ENCODE measurements at regions not wholly inside any gene's neighbourhood (a gene's known extent, or its start where the extent isn't known, plus 50 kb on each side); places are given as distances from the start of the nearest gene placed in this dataset.
"Not testable (repeated sequence)": the region's sequence is repeated elsewhere in the genome, so short reads cannot be mapped to it uniquely, and the experiment has no call there.

DNA sequence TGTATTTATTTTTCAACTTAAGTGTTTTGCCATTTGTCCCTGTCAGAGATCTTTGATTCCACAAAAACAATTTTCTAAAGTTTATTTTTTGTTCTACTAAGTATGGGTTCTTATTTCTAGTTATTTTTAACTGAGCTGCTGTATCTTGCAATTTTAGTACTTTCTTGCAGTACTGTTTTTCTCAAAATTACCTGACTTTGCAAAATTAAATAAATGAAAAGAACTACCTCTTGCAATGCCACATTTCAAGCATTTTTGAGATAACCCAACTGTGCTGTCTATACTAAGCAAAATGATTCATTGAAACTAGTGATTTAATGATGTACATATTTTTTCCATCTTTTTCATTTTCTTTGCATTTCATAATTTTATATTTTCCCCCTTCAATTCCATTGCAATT lies 71.5 kb upstream of the ADGRL2 start:
- no peaks in the 10 kb centered on the region for H3K4me1 ChIP-seq (ENCODE audit: control insufficient read depth in 1 of 2, insufficient read depth in 1 of 2, low read depth in 1 of 2, low read length in 1 of 2)
- TF ChIP-seq, protein P1, sequence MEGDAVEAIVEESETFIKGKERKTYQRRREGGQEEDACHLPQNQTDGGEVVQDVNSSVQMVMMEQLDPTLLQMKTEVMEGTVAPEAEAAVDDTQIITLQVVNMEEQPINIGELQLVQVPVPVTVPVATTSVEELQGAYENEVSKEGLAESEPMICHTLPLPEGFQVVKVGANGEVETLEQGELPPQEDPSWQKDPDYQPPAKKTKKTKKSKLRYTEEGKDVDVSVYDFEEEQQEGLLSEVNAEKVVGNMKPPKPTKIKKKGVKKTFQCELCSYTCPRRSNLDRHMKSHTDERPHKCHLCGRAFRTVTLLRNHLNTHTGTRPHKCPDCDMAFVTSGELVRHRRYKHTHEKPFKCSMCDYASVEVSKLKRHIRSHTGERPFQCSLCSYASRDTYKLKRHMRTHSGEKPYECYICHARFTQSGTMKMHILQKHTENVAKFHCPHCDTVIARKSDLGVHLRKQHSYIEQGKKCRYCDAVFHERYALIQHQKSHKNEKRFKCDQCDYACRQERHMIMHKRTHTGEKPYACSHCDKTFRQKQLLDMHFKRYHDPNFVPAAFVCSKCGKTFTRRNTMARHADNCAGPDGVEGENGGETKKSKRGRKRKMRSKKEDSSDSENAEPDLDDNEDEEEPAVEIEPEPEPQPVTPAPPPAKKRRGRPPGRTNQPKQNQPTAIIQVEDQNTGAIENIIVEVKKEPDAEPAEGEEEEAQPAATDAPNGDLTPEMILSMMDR (IDR thresholded peaks at IDR 0.05) = no peak

DNA sequence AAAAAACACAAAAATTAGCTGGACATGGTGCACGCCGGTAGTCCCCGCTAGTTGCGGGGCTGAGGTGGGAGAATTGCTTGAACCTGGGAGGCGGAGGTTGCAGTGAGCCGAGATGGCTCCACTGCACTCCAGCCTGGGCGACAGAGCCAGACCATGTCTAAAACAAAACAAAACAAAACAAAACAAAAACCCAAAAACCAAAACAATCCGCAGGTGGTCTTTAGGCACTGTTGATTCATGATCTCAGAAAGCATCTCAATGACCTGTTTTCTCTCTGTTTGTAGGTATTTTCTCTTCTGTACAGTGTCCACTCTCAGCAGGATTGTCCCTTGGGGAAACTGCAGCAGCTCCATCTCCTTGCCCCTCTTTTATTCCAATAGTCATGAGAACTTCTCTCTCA lies 74.9 kb upstream of the ADGRL2 start:
- Histone ChIP-seq H3K4me3 (ENCODE audit: low read depth in 1 of 2, low read length in 1 of 2) (no peak overlapping the region), H3K27me3 (no peaks in the 10 kb centered on the region), H3K4me1 (ENCODE audit: control insufficient read depth in 1 of 2, insufficient read depth in 1 of 2, low read depth in 1 of 2, low read length in 1 of 2) (no peaks in the 10 kb centered on the region), H3K27ac (no peak overlapping the region), H3K36me3 (no peaks in the 10 kb centered on the region), H3K9me3 (no peaks in the 10 kb centered on the region)
- TF ChIP-seq, protein P1 (IDR thresholded peaks at IDR 0.05) = no peak

More for the DNA sequence above, 71.5 kb upstream of the ADGRL2 start:
- H3K27ac ChIP-seq = no peak overlapping the region
- no peaks in the 10 kb centered on the region for H3K27me3 ChIP-seq
- H3K4me3 ChIP-seq (ENCODE audit: low read depth in 1 of 2, low read length in 1 of 2) = no peak overlapping the region
- no peaks in the 10 kb centered on the region for H3K9me3 ChIP-seq
- no peaks in the 10 kb centered on the region for H3K36me3 ChIP-seq

DNA sequence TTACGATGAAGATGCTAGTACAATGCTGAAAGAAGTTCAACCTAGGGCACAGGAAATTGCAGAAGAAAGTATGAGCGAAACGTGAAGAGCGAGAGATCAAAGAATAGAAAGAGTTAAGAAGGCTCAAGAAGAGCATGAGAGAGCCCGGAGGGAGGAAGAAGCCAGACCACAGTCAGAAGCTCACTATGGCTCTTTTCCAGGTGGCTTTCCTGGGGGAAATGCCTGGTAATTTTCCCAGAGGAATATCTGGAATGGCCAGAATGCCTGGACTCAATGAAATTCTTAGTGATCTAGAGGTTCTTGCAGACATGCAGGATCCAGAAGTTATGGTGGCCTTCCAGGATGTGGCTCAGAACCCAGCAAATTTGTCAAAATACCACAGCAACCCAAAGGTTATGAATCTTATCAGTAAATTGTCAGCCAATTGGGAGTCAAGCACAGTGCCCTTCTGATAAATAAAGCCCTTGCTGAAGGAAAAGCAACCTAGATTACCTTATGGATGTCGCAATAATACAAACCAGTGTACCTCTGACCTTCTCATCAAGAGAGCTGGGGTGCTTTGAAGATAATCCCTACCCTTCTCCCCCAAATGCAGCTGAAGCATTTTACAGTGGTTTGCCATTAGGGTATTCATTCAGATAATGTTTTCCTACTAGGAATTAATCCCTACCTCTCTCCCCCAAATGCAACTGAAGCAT lies 78.0 kb upstream of the ADGRL2 start:
- H3K9me3 ChIP-seq; H3K27ac ChIP-seq; H3K36me3 ChIP-seq; H3K4me1 ChIP-seq (ENCODE audit: control insufficient read depth in 1 of 2, insufficient read depth in 1 of 2, low read depth in 1 of 2, low read length in 1 of 2); H3K4me3 ChIP-seq (ENCODE audit: low read depth in 1 of 2, low read length in 1 of 2); H3K27me3 ChIP-seq: not testable (repeated sequence)

DNA sequence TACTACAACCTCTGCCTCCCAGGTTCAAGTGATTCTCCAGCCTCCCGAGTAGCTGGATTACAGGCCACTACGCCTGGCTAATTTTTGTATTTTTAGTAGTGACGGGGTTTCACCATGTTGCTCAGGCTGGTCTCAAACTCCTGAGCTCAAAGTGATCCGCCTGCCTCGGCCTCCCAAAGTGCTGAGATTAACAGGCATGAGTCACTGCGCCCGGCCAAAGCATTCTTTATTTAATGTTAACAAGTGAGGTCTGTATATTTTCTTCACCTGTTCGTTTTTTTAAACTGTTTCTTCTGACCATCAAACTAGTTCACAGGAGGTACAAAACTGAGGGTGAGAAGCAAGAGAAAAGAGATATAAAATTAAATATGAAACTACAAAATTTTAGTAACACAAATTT lies 80.5 kb upstream of the ADGRL2 start:
- H3K9me3 ChIP-seq; H3K27me3 ChIP-seq; H3K4me3 ChIP-seq (ENCODE audit: low read depth in 1 of 2, low read length in 1 of 2); H3K4me1 ChIP-seq (ENCODE audit: control insufficient read depth in 1 of 2, insufficient read depth in 1 of 2, low read depth in 1 of 2, low read length in 1 of 2); H3K27ac ChIP-seq; H3K36me3 ChIP-seq: not testable (repeated sequence)

DNA sequence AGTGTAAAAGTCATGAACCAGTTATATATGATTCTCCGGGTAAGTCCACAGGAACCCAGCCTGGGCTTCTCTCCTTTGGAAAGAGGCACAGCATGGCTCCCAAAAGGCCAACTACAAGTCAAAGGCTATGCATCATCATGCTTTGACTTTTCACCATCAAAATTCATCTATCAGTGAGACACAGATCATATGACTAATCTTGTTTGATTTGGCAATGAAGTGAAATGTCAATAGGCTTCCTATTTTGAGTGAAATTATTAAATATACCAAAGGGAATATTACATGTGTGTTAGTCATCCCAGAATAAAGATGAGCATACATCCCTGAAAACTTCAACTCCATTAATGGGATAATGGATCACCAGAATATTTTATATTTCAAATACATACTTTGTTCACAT lies 83.5 kb upstream of the ADGRL2 start:
- TF ChIP-seq, protein P1 (IDR thresholded peaks at IDR 0.05) = no peak
- no peak overlapping the region for H3K4me3 ChIP-seq (ENCODE audit: low read depth in 1 of 2, low read length in 1 of 2)
- no peak overlapping the region for H3K27ac ChIP-seq
- H3K4me1 ChIP-seq (ENCODE audit: control insufficient read depth in 1 of 2, insufficient read depth in 1 of 2, low read depth in 1 of 2, low read length in 1 of 2) = no peaks in the 10 kb centered on the region
- H3K27me3 ChIP-seq = no peaks in the 10 kb centered on the region
- no peaks in the 10 kb centered on the region for H3K9me3 ChIP-seq
- no peaks in the 10 kb centered on the region for H3K36me3 ChIP-seq

DNA sequence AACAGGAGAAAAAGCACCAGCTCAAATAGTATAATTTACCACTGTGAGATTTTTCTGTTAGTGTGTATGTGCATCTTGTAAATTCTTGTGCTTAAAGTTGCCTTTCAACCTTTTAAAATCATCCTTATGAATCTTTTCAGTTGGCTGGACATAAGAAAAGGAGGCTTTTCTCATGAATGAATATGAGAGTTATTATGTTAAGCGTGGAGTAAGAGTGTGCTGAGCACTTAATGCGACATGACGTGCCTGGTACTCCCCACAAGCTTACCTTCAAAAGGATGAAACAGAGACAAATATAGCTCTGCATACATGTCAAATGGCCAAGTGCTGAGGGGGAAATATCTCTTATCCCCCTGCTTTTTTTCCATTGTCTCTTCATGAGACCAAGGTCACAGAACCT lies 85.3 kb upstream of the ADGRL2 start:
- Histone ChIP-seq H3K27ac (no peak overlapping the region), H3K9me3 (no peaks in the 10 kb centered on the region), H3K36me3 (no peaks in the 10 kb centered on the region), H3K27me3 (no peaks in the 10 kb centered on the region), H3K4me3 (ENCODE audit: low read depth in 1 of 2, low read length in 1 of 2) (no peak overlapping the region), H3K4me1 (ENCODE audit: control insufficient read depth in 1 of 2, insufficient read depth in 1 of 2, low read depth in 1 of 2, low read length in 1 of 2) (no peaks in the 10 kb centered on the region)
- TF ChIP-seq, protein P1 (IDR thresholded peaks at IDR 0.05) = no peak

DNA sequence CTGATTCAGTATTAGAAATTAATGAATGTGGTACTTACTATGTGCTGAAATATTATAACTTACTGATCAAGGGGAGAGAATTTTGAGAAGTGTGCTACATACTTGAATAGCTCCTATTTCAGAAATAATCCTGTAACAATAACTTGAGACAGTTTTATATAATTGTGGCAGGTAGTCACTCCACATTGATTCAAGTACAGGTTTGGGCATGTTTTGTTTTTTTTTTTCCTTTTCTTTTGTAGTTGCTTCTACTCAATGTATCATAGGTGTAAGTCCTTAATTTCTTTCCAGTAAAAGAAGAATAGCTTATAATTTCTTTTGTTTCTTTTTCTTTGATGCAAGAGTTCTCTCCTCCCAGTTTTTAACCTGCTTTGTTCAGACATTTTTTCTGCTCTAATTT lies 86.1 kb upstream of the ADGRL2 start:
- no peaks in the 10 kb centered on the region for H3K9me3 ChIP-seq
- H3K36me3 ChIP-seq = no peaks in the 10 kb centered on the region
- no peak overlapping the region for H3K4me3 ChIP-seq (ENCODE audit: low read depth in 1 of 2, low read length in 1 of 2)
- no peaks in the 10 kb centered on the region for H3K4me1 ChIP-seq (ENCODE audit: control insufficient read depth in 1 of 2, insufficient read depth in 1 of 2, low read depth in 1 of 2, low read length in 1 of 2)
- no peak overlapping the region for H3K27ac ChIP-seq
- H3K27me3 ChIP-seq = no peaks in the 10 kb centered on the region
- TF ChIP-seq, protein P1 (IDR thresholded peaks at IDR 0.05) = no peak

Data from neutrophil (primary cell).